KMS-11 (cell line): ENCODE measurements at regions not wholly inside any gene's neighbourhood (a gene's known extent, or its start where the extent isn't known, plus 50 kb on each side); places are given as distances from the start of the nearest gene placed in this dataset.

Experiments
- H2AFZ ChIP-seq: fragments of 200-600 bp; sonication (generic); 2 replicates; pipeline ENCODE4 v1.6.1; 2016; ENCODE audit warnings: antibody characterized with exemption, mixed run types, low read depth
- H3K27ac ChIP-seq: fragments of 200-600 bp; sonication (generic); 2 replicates; pipeline ENCODE4 v1.6.1; 2016; ENCODE audit warnings: mild to moderate bottlenecking, mixed run types
- H3K27me3 ChIP-seq: fragments of 200-600 bp; sonication (generic); 2 replicates; pipeline ENCODE4 v1.6.1; 2017; ENCODE audit warnings: mild to moderate bottlenecking, low read depth, mixed run types, moderate library complexity; ENCODE audit not compliant: insufficient read depth
- H3K36me3 ChIP-seq: fragments of 200-600 bp; sonication (generic); 2 replicates; pipeline ENCODE4 v1.6.1; 2017; ENCODE audit warnings: mild to moderate bottlenecking, mixed run types; ENCODE audit not compliant: insufficient read depth
- H3K4me1 ChIP-seq: fragments of 200-600 bp; sonication (generic); 2 replicates; pipeline ENCODE4 v1.6.1; 2016; ENCODE audit warnings: mild to moderate bottlenecking, low read depth, mixed run types; ENCODE audit not compliant: poor library complexity, severe bottlenecking
- H3K4me2 ChIP-seq: fragments of 200-600 bp; sonication (generic); 2 replicates; pipeline ENCODE4 v1.7.0; 2016; ENCODE audit warnings: mild to moderate bottlenecking, mixed run types
- H3K4me3 ChIP-seq: fragments of 200-600 bp; sonication (generic); IDR thresholded peaks from 2 replicates; pipeline ENCODE4 v1.6.1; 2017; ENCODE audit warnings: low read depth, low read length, mixed read lengths; ENCODE audit not compliant: insufficient read depth
- H3K79me2 ChIP-seq: fragments of 200-600 bp; sonication (generic); 2 replicates; pipeline ENCODE4 v1.6.1; 2016; ENCODE audit warnings: low read depth, mixed run types; ENCODE audit not compliant: insufficient read depth
- H3K9ac ChIP-seq: fragments of 200-600 bp; sonication (generic); 2 replicates; pipeline ENCODE4 v1.6.1; 2016; ENCODE audit warnings: mild to moderate bottlenecking, mixed run types
- H4K20me1 ChIP-seq: fragments of 200-600 bp; sonication (generic); 2 replicates; pipeline ENCODE4 v1.6.1; 2016; ENCODE audit warnings: mild to moderate bottlenecking, mixed run types; ENCODE audit not compliant: insufficient read depth
- CTCF ChIP-seq: fragments of 200-600 bp; sonication (generic); conservative IDR thresholded peaks from 2 replicates; pipeline ENCODE4 v1.6.1; 2017; ENCODE audit warnings: low read depth, mild to moderate bottlenecking, antibody characterized with exemption, low read length, moderate library complexity, mixed read lengths

- Histone ChIP-seq H2AFZ (no peak overlapping the region), H3K27me3 (no peaks in the 10 kb centered on the region), H3K27ac (no peak overlapping the region), H3K79me2 (no peaks in the 10 kb centered on the region), H4K20me1 (no peaks in the 10 kb centered on the region), H3K36me3 (no peaks in the 10 kb centered on the region), H3K4me2 (no peak overlapping the region), H3K9ac (no peak overlapping the region), H3K4me1 (no peaks in the 10 kb centered on the region), H3K4me3 (no peak overlapping the region)
- no peak for TF ChIP-seq CTCF
Observed at GRCh38 chr3:106093616-106094015, 224.8 kb upstream of the CBLB start.

GRCh38 chr3:106097817-106098435, 229.1 kb upstream of the CBLB start:
- Histone ChIP-seq H3K27me3 (no peaks in the 10 kb centered on the region), H2AFZ (no peak overlapping the region), H3K79me2 (no peaks in the 10 kb centered on the region), H3K4me3 (no peak overlapping the region), H3K9ac (no peak overlapping the region), H3K4me1 (no peaks in the 10 kb centered on the region), H3K4me2 (no peak overlapping the region), H3K27ac (no peak overlapping the region), H3K36me3 (no peaks in the 10 kb centered on the region), H4K20me1 (no peaks in the 10 kb centered on the region)
- no peak for TF ChIP-seq CTCF

- Histone ChIP-seq H3K36me3 (no peaks in the 10 kb centered on the region), H3K4me2 (no peak overlapping the region), H3K79me2 (no peaks in the 10 kb centered on the region), H3K27me3 (no peaks in the 10 kb centered on the region), H3K4me3 (no peak overlapping the region), H2AFZ (no peak overlapping the region), H4K20me1 (no peaks in the 10 kb centered on the region), H3K4me1 (no peaks in the 10 kb centered on the region), H3K27ac (no peak overlapping the region), H3K9ac (no peak overlapping the region)
- TF ChIP-seq CTCF, result no peak
Observed at GRCh38 chr3:106103383-106103782, 234.6 kb upstream of the CBLB start.

- no peaks in the 10 kb centered on the region for H3K27me3 ChIP-seq
- H3K36me3 ChIP-seq, result no peaks in the 10 kb centered on the region
- no peak overlapping the region for H3K9ac ChIP-seq
- no peak overlapping the region for H3K4me2 ChIP-seq
- no peaks in the 10 kb centered on the region for H4K20me1 ChIP-seq
- TF ChIP-seq CTCF, result no peak
- H3K4me1 ChIP-seq, result no peaks in the 10 kb centered on the region
- H2AFZ ChIP-seq, result no peak overlapping the region
- H3K27ac ChIP-seq, result no peak overlapping the region
- no peak overlapping the region for H3K4me3 ChIP-seq
- H3K79me2 ChIP-seq, result no peaks in the 10 kb centered on the region
Observed at GRCh38 chr3:106104078-106104477, 235.3 kb upstream of the CBLB start.
